ENCODE measurements at regions not wholly inside any gene's neighbourhood (a gene's known extent, or its start where the extent isn't known, plus 50 kb on each side); places are given as distances from the start of the nearest gene placed in this dataset.
"Not testable (repeated sequence)": the region's sequence is repeated elsewhere in the genome, so short reads cannot be mapped to it uniquely, and the experiment has no call there.

- no peak for DNase-seq (ENCODE audit: low read depth)
These were observed 1401.9 kb downstream of the CDH11 start for GRCh38 chr16:63719926-63720325.

- no peak for DNase-seq (ENCODE audit: low read depth)
These were observed 1404.1 kb downstream of the CDH11 start for GRCh38 chr16:63717806-63718205.

- DNase-seq (ENCODE audit: low read depth): no peak
These were observed 1407.0 kb downstream of the CDH11 start for GRCh38 chr16:63714876-63715275.

- DNase-seq (ENCODE audit: low read depth): no peak
These were observed 1409.1 kb downstream of the CDH11 start for GRCh38 chr16:63712725-63713124.

- no peak for DNase-seq (ENCODE audit: low read depth)
These were observed 1418.3 kb downstream of the CDH11 start for GRCh38 chr16:63703612-63704011.

- DNase-seq (ENCODE audit: low read depth): no peak
These were observed 1418.8 kb downstream of the CDH11 start for GRCh38 chr16:63702981-63703590.

- DNase-seq (ENCODE audit: low read depth): no peak
These were observed 1424.1 kb downstream of the CDH11 start for GRCh38 chr16:63697736-63698135.

- DNase-seq (ENCODE audit: low read depth): no peak
These were observed 1426.5 kb downstream of the CDH11 start for GRCh38 chr16:63695347-63695746.

GRCh38 chr16:63690961-63691360 lies 1430.9 kb downstream of the CDH11 start:
- no peak for DNase-seq (ENCODE audit: low read depth)

- no peak for DNase-seq (ENCODE audit: low read depth)
These were observed 1431.6 kb downstream of the CDH11 start for GRCh38 chr16:63690267-63690666.

GRCh38 chr16:63689068-63689467 lies 1432.8 kb downstream of the CDH11 start:
- DNase-seq (ENCODE audit: low read depth): no peak

GRCh38 chr16:63684149-63685101 lies 1437.4 kb downstream of the CDH11 start:
- no peak for DNase-seq (ENCODE audit: low read depth)

- DNase-seq (ENCODE audit: low read depth): no peak
These were observed 1439.0 kb downstream of the CDH11 start for GRCh38 chr16:63682844-63683243.

- DNase-seq (ENCODE audit: low read depth): no peak
These were observed 1449.4 kb downstream of the CDH11 start for GRCh38 chr16:63672493-63672892.

GRCh38 chr16:63663155-63663554 lies 1458.7 kb downstream of the CDH11 start:
- DNase-seq (ENCODE audit: low read depth): no peak

GRCh38 chr16:63655846-63656245 lies 1466.0 kb downstream of the CDH11 start:
- DNase-seq (ENCODE audit: low read depth): no peak

- no peak for DNase-seq (ENCODE audit: low read depth)
These were observed 1468.6 kb downstream of the CDH11 start for GRCh38 chr16:63653044-63653839.

- no peak for DNase-seq (ENCODE audit: low read depth)
These were observed 1469.8 kb downstream of the CDH11 start for GRCh38 chr16:63652091-63652490.

GRCh38 chr16:63650550-63650949 lies 1471.3 kb downstream of the CDH11 start:
- no peak for DNase-seq (ENCODE audit: low read depth)

GRCh38 chr16:63633706-63634445 lies 1488.0 kb downstream of the CDH11 start:
- DNase-seq (ENCODE audit: low read depth): not testable (repeated sequence)

- DNase-seq (ENCODE audit: low read depth): no peak
These were observed 1492.6 kb downstream of the CDH11 start for GRCh38 chr16:63629272-63629671.

Measured in HT1080 (cell line).